SK-N-SH (cell line): ENCODE measurements at regions not wholly inside any gene's neighbourhood (a gene's known extent, or its start where the extent isn't known, plus 50 kb on each side); places are given as distances from the start of the nearest gene placed in this dataset.

Experiments used
- CTCF ChIA-PET: fragments of 300-600, 350-600 bp; formaldehyde crosslinking; extraction: SDS; loops from one replicate; lab custom pipeline; 2021; lab: Yijun Ruan, JAX
- POLR2A ChIA-PET: fragments of 350-600 bp; sonication (Branson Sonifier 250); formaldehyde crosslinking; extraction: SDS; loops from one replicate; lab custom pipeline; 2020; ENCODE audit warnings: antibody characterized with exemption, inconsistent platforms; lab: Yijun Ruan, JAX
- DNase-seq: peaks from one replicate; pipeline ENCODE4 v3.0.0; 2012
- H2AFZ ChIP-seq: fragments of 200-600 bp; sonication (generic); 2 replicates; pipeline ENCODE4 v1.8.1; 2016; ENCODE audit warnings: antibody characterized with exemption, mild to moderate bottlenecking, low read depth
- H3F3A ChIP-seq: fragments of 200-600 bp; sonication (generic); replicated peaks from 2 replicates; pipeline ENCODE3; 2016; ENCODE audit warnings: antibody characterized with exemption, mild to moderate bottlenecking; ENCODE audit not compliant: insufficient read depth
- H3K27ac ChIP-seq, 2 experiments: fragments of 200-500 bp in 1 of 2; fragments of 200-600 bp in 1 of 2; sonication (Bioruptor generic) in 1 of 2; sonication (generic), shearing (Covaris generic) in 1 of 2; 2 replicates each; pipeline versions ENCODE4 v1.5.1 to v1.6.1; 2014 to 2016; ENCODE audit warnings: low read depth in 2 of 2, inconsistent platforms in 1 of 2, low read length in 1 of 2, mild to moderate bottlenecking in 1 of 2, mixed read lengths in 1 of 2
- H3K27me3 ChIP-seq: fragments of 200-600 bp; sonication (generic), shearing (Covaris generic); 2 replicates; pipeline ENCODE4 v1.6.1; 2016; ENCODE audit warnings: mixed run types; ENCODE audit not compliant: insufficient read depth
- H3K36me3 ChIP-seq, 2 experiments: fragments of 200-500 bp in 1 of 2; fragments of 200-600 bp in 1 of 2; sonication (Bioruptor generic) in 1 of 2; sonication (generic) in 1 of 2; replicated peaks in 1 of 2; 2 replicates each; pipeline versions ENCODE3 to v1.5.1; 2014 to 2016; ENCODE audit warnings: low read length in 1 of 2, mild to moderate bottlenecking in 1 of 2; ENCODE audit not compliant: insufficient read depth in 2 of 2, control insufficient read depth in 1 of 2
- H3K4me1 ChIP-seq, 2 experiments: fragments of 200-500 bp in 1 of 2; fragments of 200-600 bp in 1 of 2; sonication (Bioruptor generic) in 1 of 2; sonication (generic), shearing (Covaris generic) in 1 of 2; 2 replicates each; pipeline versions ENCODE4 v1.5.1 to v1.6.1; 2014 to 2016; ENCODE audit warnings: low read depth in 1 of 2, low read length in 1 of 2, mixed run types in 1 of 2; ENCODE audit not compliant: insufficient read depth in 2 of 2, control insufficient read depth in 1 of 2
- H3K4me2 ChIP-seq: fragments of 200-600 bp; sonication (generic), shearing (Covaris generic); 2 replicates; pipeline ENCODE4 v1.6.1; 2017; ENCODE audit warnings: mixed run types
- H3K4me3 ChIP-seq, 2 experiments: fragments of 200-500 bp in 1 of 2; fragments of 200-600 bp in 1 of 2; sonication (Bioruptor generic) in 1 of 2; sonication (generic), shearing (Covaris generic) in 1 of 2; 2 replicates each; pipeline versions ENCODE4 v1.5.1 to v1.8.1; 2014 to 2016; ENCODE audit warnings: low read depth in 2 of 2, inconsistent platforms in 1 of 2, low read length in 1 of 2, mild to moderate bottlenecking in 1 of 2, mixed read lengths in 1 of 2, moderate library complexity in 1 of 2
- H3K79me2 ChIP-seq: fragments of 200-600 bp; sonication (generic); 2 replicates; pipeline ENCODE4 v1.8.1; 2017; ENCODE audit warnings: mild to moderate bottlenecking; ENCODE audit not compliant: insufficient read depth
- H3K9ac ChIP-seq: fragments of 200-600 bp; sonication (generic); 2 replicates; pipeline ENCODE4 v1.6.1; 2017; ENCODE audit warnings: mixed run types
- H3K9me2 ChIP-seq: fragments of 200-600 bp; sonication (generic); 2 replicates; pipeline ENCODE4 v1.6.1; 2017; ENCODE audit warnings: mixed run types
- H3K9me3 ChIP-seq: fragments of 200-600 bp; sonication (generic); 2 replicates; pipeline ENCODE4 v1.6.1; 2017; ENCODE audit warnings: mixed run types, mild to moderate bottlenecking, moderate library complexity
- H4K20me1 ChIP-seq: fragments of 200-600 bp; sonication (generic); 2 replicates; pipeline ENCODE4 v1.6.1; 2017; ENCODE audit warnings: mild to moderate bottlenecking, mixed run types; ENCODE audit not compliant: insufficient read depth
- ELF1 ChIP-seq: IDR thresholded peaks from 2 replicates; pipeline ENCODE4 v1.4.0; 2012
- EP300 ChIP-seq, 2 experiments: IDR thresholded peaks; 2 replicates each; pipeline versions ENCODE4 v1.4.0 to v1.6.1; 2012; ENCODE audit warnings: borderline replicate concordance in 1 of 2, low read depth in 1 of 2, low read length in 1 of 2
- FOXJ3 ChIP-seq: sonication (generic); formaldehyde crosslinking; IDR thresholded peaks from 2 replicates; pipeline ENCODE4 v1.5.1; 2020; ENCODE audit warnings: mild to moderate bottlenecking, missing genetic modification reagents
- FOXM1 ChIP-seq: IDR thresholded peaks from 2 replicates; pipeline ENCODE4 v1.4.0; 2012; ENCODE audit warnings: low read depth, mild to moderate bottlenecking
- GATA2 ChIP-seq: sonication (generic); formaldehyde crosslinking; IDR thresholded peaks from 2 replicates; pipeline ENCODE4 v1.5.0; 2020; ENCODE audit warnings: mild to moderate bottlenecking, missing genetic modification reagents
- MXI1 ChIP-seq: IDR thresholded peaks from 2 replicates; pipeline ENCODE4 v1.6.1; 2012; ENCODE audit warnings: mild to moderate bottlenecking, low read depth, low read length, improper control_type of control experiment
- NFIC ChIP-seq: IDR thresholded peaks from 2 replicates; pipeline ENCODE4 v1.4.0; 2012; ENCODE audit warnings: borderline replicate concordance
- NRF1 ChIP-seq: IDR thresholded peaks from 2 replicates; pipeline ENCODE4 v1.6.1; 2012; ENCODE audit warnings: low read depth, mild to moderate bottlenecking, low read length
- POLR2AphosphoS5 ChIP-seq: IDR thresholded peaks from 2 replicates; pipeline ENCODE4 v1.6.1; 2012; ENCODE audit warnings: low read depth, low read length
- RCOR1 ChIP-seq: fragments of 150-350 bp; IDR thresholded peaks from 2 replicates; pipeline ENCODE4 v1.6.1; 2017; ENCODE audit warnings: antibody characterized with exemption, low read length
- SIN3A ChIP-seq: IDR thresholded peaks from 2 replicates; pipeline ENCODE4 v1.6.1; 2012; ENCODE audit warnings: low read depth, mild to moderate bottlenecking, low read length, moderate library complexity, borderline replicate concordance
- SMC3 ChIP-seq: IDR thresholded peaks from 2 replicates; pipeline ENCODE4 v1.6.1; 2012; ENCODE audit warnings: low read depth, low read length, improper control_type of control experiment
- WGBS: methylation state at CpG from one replicate; pipeline ENCODE4 v1.1.6; 2017; ENCODE audit warnings: low lambda C conversion rate; 5-methylcytosine and 5-hydroxymethylcytosine counted together
- TF ChIP-seq, protein P1 (sequence below): IDR thresholded peaks from 2 replicates; pipeline ENCODE4 v1.4.0; 2012; ENCODE audit warnings: low read depth, borderline replicate concordance
- TF ChIP-seq, protein P2 (sequence below): fragments of 150-350 bp; IDR thresholded peaks from 2 replicates; pipeline ENCODE4 v1.6.1; 2016; ENCODE audit warnings: mild to moderate bottlenecking, low read depth, low read length
- TF ChIP-seq, protein P3 (sequence below): IDR thresholded peaks from 2 replicates; pipeline ENCODE4 v1.6.1; 2012; ENCODE audit warnings: mild to moderate bottlenecking, low read depth, low read length, moderate library complexity

DNA sequence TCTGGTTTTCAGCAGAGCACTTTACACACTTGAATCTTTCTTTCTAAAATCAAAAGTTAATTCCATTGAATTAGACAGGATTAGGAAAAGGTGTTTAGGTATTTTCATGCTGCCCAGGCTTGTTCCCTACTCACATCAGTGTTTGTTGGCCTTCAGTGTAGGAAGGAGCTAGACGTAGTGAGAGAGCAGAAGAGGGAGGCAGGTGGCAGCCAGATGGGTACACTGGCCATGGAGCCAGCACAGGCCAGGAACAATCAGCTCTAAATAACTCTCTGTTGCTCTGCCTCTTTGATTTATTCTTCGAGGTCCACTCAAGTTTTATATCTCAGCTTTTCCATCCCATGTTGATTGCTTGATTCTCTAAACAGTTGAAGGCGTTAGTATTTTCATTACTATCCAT lies 529.6 kb downstream of the PSAT1 start:
- no peak overlapping the region for H3K27ac ChIP-seq
- H3K36me3 ChIP-seq: no peaks in the 10 kb centered on the region
- H3K79me2 ChIP-seq: no peaks in the 10 kb centered on the region
- H3K9me2 ChIP-seq: no peaks in the 10 kb centered on the region
- H3K27me3 ChIP-seq: no peaks in the 10 kb centered on the region
- no peaks in the 10 kb centered on the region for H3F3A ChIP-seq
- POLR2A ChIA-PET: no interaction called here
- no peak overlapping the region for H2AFZ ChIP-seq
- 79% methylated on average over 3 of the region's 3 CpGs for WGBS
- H4K20me1 ChIP-seq: no peaks in the 10 kb centered on the region
- H3K4me3 ChIP-seq: no peak overlapping the region
- H3K4me1 ChIP-seq: peaks cover 0 to 2% of the 10 kb centered on the region in 2 experiments; a peak in 1 of 4 replicates
- CTCF ChIA-PET: interaction anchor here (0.7 to 1.0 kb wide), 2 partner anchors 32 to 57 kb away, joined by 3 read pairs; no protein-coding TSS in a partner anchor
- TF ChIP-seq FOXM1 (no peak), MXI1 (no peak), RCOR1 (no peak), SMC3 (no peak), SIN3A (no peak), FOXJ3 (CRISPR knock-in tag) (no peak)
- TF ChIP-seq, protein P1, sequence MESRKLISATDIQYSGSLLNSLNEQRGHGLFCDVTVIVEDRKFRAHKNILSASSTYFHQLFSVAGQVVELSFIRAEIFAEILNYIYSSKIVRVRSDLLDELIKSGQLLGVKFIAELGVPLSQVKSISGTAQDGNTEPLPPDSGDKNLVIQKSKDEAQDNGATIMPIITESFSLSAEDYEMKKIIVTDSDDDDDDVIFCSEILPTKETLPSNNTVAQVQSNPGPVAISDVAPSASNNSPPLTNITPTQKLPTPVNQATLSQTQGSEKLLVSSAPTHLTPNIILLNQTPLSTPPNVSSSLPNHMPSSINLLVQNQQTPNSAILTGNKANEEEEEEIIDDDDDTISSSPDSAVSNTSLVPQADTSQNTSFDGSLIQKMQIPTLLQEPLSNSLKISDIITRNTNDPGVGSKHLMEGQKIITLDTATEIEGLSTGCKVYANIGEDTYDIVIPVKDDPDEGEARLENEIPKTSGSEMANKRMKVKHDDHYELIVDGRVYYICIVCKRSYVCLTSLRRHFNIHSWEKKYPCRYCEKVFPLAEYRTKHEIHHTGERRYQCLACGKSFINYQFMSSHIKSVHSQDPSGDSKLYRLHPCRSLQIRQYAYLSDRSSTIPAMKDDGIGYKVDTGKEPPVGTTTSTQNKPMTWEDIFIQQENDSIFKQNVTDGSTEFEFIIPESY: no peak
- TF ChIP-seq, protein P2, sequence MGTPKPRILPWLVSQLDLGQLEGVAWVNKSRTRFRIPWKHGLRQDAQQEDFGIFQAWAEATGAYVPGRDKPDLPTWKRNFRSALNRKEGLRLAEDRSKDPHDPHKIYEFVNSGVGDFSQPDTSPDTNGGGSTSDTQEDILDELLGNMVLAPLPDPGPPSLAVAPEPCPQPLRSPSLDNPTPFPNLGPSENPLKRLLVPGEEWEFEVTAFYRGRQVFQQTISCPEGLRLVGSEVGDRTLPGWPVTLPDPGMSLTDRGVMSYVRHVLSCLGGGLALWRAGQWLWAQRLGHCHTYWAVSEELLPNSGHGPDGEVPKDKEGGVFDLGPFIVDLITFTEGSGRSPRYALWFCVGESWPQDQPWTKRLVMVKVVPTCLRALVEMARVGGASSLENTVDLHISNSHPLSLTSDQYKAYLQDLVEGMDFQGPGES: no peak
- DNase-seq: no peak
- H3K4me2 ChIP-seq: no peak overlapping the region
- no peaks in the 10 kb centered on the region for H3K9me3 ChIP-seq
- H3K9ac ChIP-seq: no peak overlapping the region

DNA sequence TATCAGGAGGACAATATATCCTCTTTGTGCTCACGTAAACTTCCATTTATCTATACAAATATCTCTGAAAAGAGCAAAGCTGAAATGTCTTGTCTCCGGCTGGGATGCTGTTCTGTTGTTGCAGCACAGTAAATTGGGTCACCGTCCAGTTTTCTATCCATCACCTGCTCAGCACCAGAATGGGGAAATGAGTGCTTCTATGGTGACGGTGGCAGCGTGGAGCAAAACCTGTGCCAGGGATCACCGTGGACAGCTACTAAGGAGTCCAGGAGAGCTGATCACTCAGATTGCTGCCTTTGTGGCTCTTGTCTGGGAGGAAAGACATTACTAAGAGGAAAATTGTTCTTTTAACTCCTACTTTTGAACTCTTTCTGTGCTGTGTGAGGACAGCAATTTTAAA lies 531.6 kb downstream of the PSAT1 start:
- no peak overlapping the region for H3K4me2 ChIP-seq
- H4K20me1 ChIP-seq: no peaks in the 10 kb centered on the region
- no peak overlapping the region for H3K4me3 ChIP-seq
- H2AFZ ChIP-seq: no peak overlapping the region
- no peaks in the 10 kb centered on the region for H3K9me2 ChIP-seq
- CTCF ChIA-PET: interaction anchor here (0.8 kb wide), 1 partner anchor 68 kb away, joined by 3 read pairs; no protein-coding TSS in a partner anchor
- no peaks in the 10 kb centered on the region for H3K9me3 ChIP-seq
- H3K79me2 ChIP-seq: no peaks in the 10 kb centered on the region
- no peaks in the 10 kb centered on the region for H3K27me3 ChIP-seq
- no peaks in the 10 kb centered on the region for H3K36me3 ChIP-seq
- WGBS: 93% methylated on average over 6 of the region's 6 CpGs
- no peaks in the 10 kb centered on the region for H3F3A ChIP-seq
- DNase-seq: no peak
- no peak overlapping the region for H3K27ac ChIP-seq
- peaks cover 0 to 2% of the 10 kb centered on the region in 2 experiments; a peak in 1 of 4 replicates for H3K4me1 ChIP-seq
- POLR2A ChIA-PET: no interaction called here
- no peak overlapping the region for H3K9ac ChIP-seq
- no peak for TF ChIP-seq SMC3
- no peak for TF ChIP-seq NRF1
- TF ChIP-seq EP300 (IDR thresholded peaks at IDR 0.05; ENCODE audit: borderline replicate concordance in 1 of 2, low read depth in 1 of 2, low read length in 1 of 2): no peak
- TF ChIP-seq ELF1: no peak
- TF ChIP-seq, protein P3, sequence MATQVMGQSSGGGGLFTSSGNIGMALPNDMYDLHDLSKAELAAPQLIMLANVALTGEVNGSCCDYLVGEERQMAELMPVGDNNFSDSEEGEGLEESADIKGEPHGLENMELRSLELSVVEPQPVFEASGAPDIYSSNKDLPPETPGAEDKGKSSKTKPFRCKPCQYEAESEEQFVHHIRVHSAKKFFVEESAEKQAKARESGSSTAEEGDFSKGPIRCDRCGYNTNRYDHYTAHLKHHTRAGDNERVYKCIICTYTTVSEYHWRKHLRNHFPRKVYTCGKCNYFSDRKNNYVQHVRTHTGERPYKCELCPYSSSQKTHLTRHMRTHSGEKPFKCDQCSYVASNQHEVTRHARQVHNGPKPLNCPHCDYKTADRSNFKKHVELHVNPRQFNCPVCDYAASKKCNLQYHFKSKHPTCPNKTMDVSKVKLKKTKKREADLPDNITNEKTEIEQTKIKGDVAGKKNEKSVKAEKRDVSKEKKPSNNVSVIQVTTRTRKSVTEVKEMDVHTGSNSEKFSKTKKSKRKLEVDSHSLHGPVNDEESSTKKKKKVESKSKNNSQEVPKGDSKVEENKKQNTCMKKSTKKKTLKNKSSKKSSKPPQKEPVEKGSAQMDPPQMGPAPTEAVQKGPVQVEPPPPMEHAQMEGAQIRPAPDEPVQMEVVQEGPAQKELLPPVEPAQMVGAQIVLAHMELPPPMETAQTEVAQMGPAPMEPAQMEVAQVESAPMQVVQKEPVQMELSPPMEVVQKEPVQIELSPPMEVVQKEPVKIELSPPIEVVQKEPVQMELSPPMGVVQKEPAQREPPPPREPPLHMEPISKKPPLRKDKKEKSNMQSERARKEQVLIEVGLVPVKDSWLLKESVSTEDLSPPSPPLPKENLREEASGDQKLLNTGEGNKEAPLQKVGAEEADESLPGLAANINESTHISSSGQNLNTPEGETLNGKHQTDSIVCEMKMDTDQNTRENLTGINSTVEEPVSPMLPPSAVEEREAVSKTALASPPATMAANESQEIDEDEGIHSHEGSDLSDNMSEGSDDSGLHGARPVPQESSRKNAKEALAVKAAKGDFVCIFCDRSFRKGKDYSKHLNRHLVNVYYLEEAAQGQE: no peak
- no peak for TF ChIP-seq SIN3A
- no peak for TF ChIP-seq POLR2AphosphoS5
- no peak for TF ChIP-seq GATA2 (CRISPR knock-in tag)
- TF ChIP-seq NFIC: no peak
- TF ChIP-seq, protein P2: no peak
- no peak for TF ChIP-seq FOXM1
- no peak for TF ChIP-seq RCOR1
- TF ChIP-seq, protein P1: no peak
- TF ChIP-seq FOXJ3 (CRISPR knock-in tag): no peak
